ENCODE measurements at regions not wholly inside any gene's neighbourhood (a gene's known extent, or its start where the extent isn't known, plus 50 kb on each side); places are given as distances from the start of the nearest gene placed in this dataset.

DNA sequence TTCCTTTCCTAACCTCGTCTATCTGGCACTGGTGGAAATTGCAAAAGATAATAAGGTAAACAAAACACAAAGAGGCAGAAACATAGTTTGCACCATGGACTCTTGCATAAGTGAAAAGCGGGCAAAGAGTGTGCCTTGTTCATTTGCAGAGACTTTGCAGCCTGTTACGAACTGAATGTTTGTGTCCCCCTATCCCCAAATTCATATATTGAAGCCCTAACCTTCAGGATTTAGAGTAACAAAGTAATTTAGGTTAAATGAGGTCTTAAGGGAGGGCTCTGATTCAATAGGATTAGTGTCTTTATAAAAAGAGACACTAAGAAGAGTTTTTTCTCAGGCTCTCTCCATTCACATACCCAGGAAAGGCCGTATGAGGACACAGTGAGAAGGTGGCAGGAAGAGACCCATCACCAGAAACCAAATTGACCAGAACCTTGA, 52.1 kb upstream of the FAM169A start:
- in situ Hi-C loops (cut with MboI; ENCODE audit: low sequenced_read_pairs), result loop anchor here (10.0 kb wide), 1 partner anchor 243 kb away; no protein-coding TSS in a partner anchor

DNA sequence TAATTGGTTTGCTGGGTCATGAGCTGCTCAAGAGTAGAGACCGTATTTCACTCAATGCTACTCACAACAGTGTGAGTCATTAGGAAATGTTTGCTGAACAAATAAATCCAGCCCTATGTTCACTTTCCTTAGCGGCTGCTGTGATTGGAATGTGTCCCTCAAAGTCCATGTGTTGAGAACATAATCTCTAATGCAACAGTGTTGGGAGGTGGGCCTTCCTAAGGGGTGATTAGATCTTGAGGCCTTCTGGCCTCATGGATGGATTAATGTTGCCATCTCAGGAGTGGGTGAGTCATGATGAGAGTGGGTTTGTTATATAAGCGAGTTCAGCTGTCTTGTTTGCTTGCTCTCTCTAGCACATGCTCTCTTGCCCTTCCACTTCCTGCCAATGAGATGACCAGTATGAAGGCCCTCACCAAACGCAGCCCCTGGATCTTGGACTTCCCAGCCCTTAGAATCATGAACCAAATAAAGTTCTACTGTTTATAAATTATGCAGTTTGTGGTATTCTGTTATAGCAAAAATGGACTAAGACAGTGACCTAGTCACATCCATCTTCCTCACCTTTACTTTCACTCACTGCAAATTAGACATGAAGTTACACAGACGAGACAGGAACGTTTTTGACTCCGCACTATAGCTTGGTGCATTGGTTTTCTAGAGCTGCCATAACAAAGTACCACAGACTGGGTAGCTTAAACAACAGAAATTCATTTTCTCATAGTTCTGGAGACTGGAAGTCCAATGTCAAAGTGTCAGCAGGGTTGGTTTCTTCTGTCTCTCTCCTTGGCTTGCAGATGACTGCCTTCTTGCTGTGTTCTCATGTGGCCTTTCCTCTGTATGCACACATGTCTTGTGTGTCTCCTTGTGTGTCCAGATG, 50.9 kb upstream of the FAM169A start:
- in situ Hi-C loops (cut with MboI; ENCODE audit: low sequenced_read_pairs), result loop anchor here (10.0 kb wide), 1 partner anchor 242 kb away; no protein-coding TSS in a partner anchor
